ENCODE measurements at regions not wholly inside any gene's neighbourhood (a gene's known extent, or its start where the extent isn't known, plus 50 kb on each side); places are given as distances from the start of the nearest gene placed in this dataset.

- Mint-ChIP-seq H3K4me1 (ENCODE audit: low read depth) (no peaks in the 10 kb centered on the region), H3K27ac (no peak overlapping the region), H3K9me3 (no peaks in the 10 kb centered on the region), H3K4me3 (no peak overlapping the region), H3K27me3 (no peaks in the 10 kb centered on the region), H3K36me3 (ENCODE audit: low read depth) (no peaks in the 10 kb centered on the region)
- TF ChIP-seq CTCF (IDR thresholded peaks at IDR 0.05), result no peak
- ChIA-PET CTCF (no interaction called here), POLR2A (no interaction called here)
- no peak for ATAC-seq
- no peak for DNase-seq
- intact Hi-C loops (cut with micrococcal nuclease), result no loop called here
Observed at GRCh38 chr2:54384301-54385203, 71.6 kb upstream of the SPTBN1 start.

GRCh38 chr2:54385271-54385670, 70.9 kb upstream of the SPTBN1 start:
- no peak for TF ChIP-seq CTCF (IDR thresholded peaks at IDR 0.05)
- intact Hi-C loops (cut with micrococcal nuclease), result no loop called here
- no peak for DNase-seq
- no peak for ATAC-seq
- ChIA-PET CTCF (no interaction called here), POLR2A (no interaction called here)
- no peaks in the 10 kb centered on the region for H3K27me3 Mint-ChIP-seq
- no peaks in the 10 kb centered on the region for H3K9me3 Mint-ChIP-seq
- no peaks in the 10 kb centered on the region for H3K36me3 Mint-ChIP-seq (ENCODE audit: low read depth)
- no peak overlapping the region for H3K4me3 Mint-ChIP-seq
- H3K27ac Mint-ChIP-seq, result no peak overlapping the region
- H3K4me1 Mint-ChIP-seq (ENCODE audit: low read depth), result no peaks in the 10 kb centered on the region

GRCh38 chr2:54386585-54386984, 69.5 kb upstream of the SPTBN1 start:
- no peaks in the 10 kb centered on the region for H3K9me3 Mint-ChIP-seq
- CTCF ChIA-PET, result no interaction called here
- POLR2A ChIA-PET, result no interaction called here
- no peaks in the 10 kb centered on the region for H3K36me3 Mint-ChIP-seq (ENCODE audit: low read depth)
- H3K27ac Mint-ChIP-seq, result no peak overlapping the region
- H3K27me3 Mint-ChIP-seq, result no peaks in the 10 kb centered on the region
- no peak for DNase-seq
- no peaks in the 10 kb centered on the region for H3K4me1 Mint-ChIP-seq (ENCODE audit: low read depth)
- ATAC-seq, result no peak
- no peak overlapping the region for H3K4me3 Mint-ChIP-seq
- intact Hi-C loops (cut with micrococcal nuclease), result no loop called here
- TF ChIP-seq CTCF (IDR thresholded peaks at IDR 0.05), result no peak

GRCh38 chr2:54387059-54387991, 68.8 kb upstream of the SPTBN1 start:
- ATAC-seq, result no peak
- no peak for TF ChIP-seq CTCF (IDR thresholded peaks at IDR 0.05)
- ChIA-PET CTCF (interaction anchor here (0.7 kb wide), 1 partner anchor 208 kb away, joined by 3 read pairs; no protein-coding TSS in a partner anchor), POLR2A (no interaction called here)
- DNase-seq, result no peak
- Mint-ChIP-seq H3K4me1 (ENCODE audit: low read depth) (no peaks in the 10 kb centered on the region), H3K4me3 (no peak overlapping the region), H3K9me3 (no peaks in the 10 kb centered on the region), H3K27me3 (no peaks in the 10 kb centered on the region), H3K36me3 (ENCODE audit: low read depth) (no peaks in the 10 kb centered on the region), H3K27ac (no peak overlapping the region)
- intact Hi-C loops (cut with micrococcal nuclease), result no loop called here

GRCh38 chr2:54388076-54388475, 68.1 kb upstream of the SPTBN1 start:
- intact Hi-C loops (cut with micrococcal nuclease), result no loop called here
- no peak for TF ChIP-seq CTCF (IDR thresholded peaks at IDR 0.05)
- Mint-ChIP-seq H3K27me3 (no peaks in the 10 kb centered on the region), H3K9me3 (no peaks in the 10 kb centered on the region), H3K36me3 (ENCODE audit: low read depth) (no peaks in the 10 kb centered on the region), H3K4me1 (ENCODE audit: low read depth) (no peaks in the 10 kb centered on the region), H3K27ac (no peak overlapping the region), H3K4me3 (no peak overlapping the region)
- ChIA-PET POLR2A (no interaction called here), CTCF (interaction anchor here (0.7 kb wide), 1 partner anchor 207 kb away, joined by 3 read pairs; no protein-coding TSS in a partner anchor)
- no peak for DNase-seq
- ATAC-seq, result no peak

Measured in activated CD8-positive, alpha-beta T cell treated with anti-CD3 and anti-CD28 coated beads for 36 hours (primary cell).